ENCODE measurements at regions not wholly inside any gene's neighbourhood (a gene's known extent, or its start where the extent isn't known, plus 50 kb on each side); places are given as distances from the start of the nearest gene placed in this dataset.

GRCh38 chr5:143934821-143935220 is 122.9 kb downstream of the HMHB1 start:
- no peaks in the 10 kb centered on the region for H3K27me3 ChIP-seq (ENCODE audit: control insufficient read depth in 2 of 2, insufficient read depth in 2 of 2, low read length in 2 of 2)
- ATAC-seq (no peak), DNase-seq (no peak)
- Mint-ChIP-seq H3K9me3 (peaks cover 7 to 47% (median 23%) of the 10 kb centered on the region in 11 donors), H3K36me3 (peaks cover 0 to 17% (median 5%) of the 10 kb centered on the region in 5 donors), H3K4me3 (no peak overlapping the region), H3K27me3 (peaks cover 0 to 12% (median 5%) of the 10 kb centered on the region in 5 donors), H3K4me1 (no peaks in the 10 kb centered on the region), H3K27ac (no peak overlapping the region)
- no peaks in the 10 kb centered on the region for H3K4me1 ChIP-seq (ENCODE audit: control insufficient read depth in 2 of 2, insufficient read depth in 2 of 2, low read length in 2 of 2)
- no peaks in the 10 kb centered on the region for H3K36me3 ChIP-seq (ENCODE audit: control insufficient read depth in 2 of 3, insufficient read depth in 3 of 3, low read length in 3 of 3)
- H3K27ac ChIP-seq (ENCODE audit: low read depth, low read length) = no peak overlapping the region
- CTCF ChIA-PET = no interaction called here
- POLR2A ChIA-PET = no interaction called here
- H3K4me3 ChIP-seq (ENCODE audit: low read length) = no peak overlapping the region
- H3K9me3 ChIP-seq (ENCODE audit: control insufficient read depth in 2 of 3, low read length in 3 of 3) = no peaks in the 10 kb centered on the region
- intact Hi-C loops (cut with micrococcal nuclease) = no loop called here

DNA sequence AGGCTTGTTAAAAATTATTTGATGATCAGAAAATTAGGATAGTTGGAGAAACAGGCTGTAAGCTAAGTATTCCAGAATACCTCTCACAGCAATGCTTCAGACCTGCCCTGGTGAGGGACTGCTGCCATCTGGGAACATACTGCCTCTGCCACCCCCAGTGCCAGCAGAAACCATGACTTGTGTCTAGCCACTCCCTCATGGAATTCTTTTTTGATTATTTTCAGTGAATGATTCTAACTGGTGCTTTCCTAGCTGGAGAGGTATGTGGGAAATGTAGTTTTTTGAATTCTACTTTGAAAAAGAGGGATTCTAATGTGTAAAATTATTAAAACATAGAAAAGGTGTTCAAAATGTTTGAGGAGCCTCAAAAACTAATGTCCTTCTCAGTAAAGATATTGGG is 126.3 kb downstream of the HMHB1 start:
- Histone ChIP-seq H3K27ac (ENCODE audit: low read depth, low read length) (no peak overlapping the region), H3K36me3 (ENCODE audit: control insufficient read depth in 2 of 3, insufficient read depth in 3 of 3, low read length in 3 of 3) (no peaks in the 10 kb centered on the region), H3K27me3 (ENCODE audit: control insufficient read depth in 2 of 2, insufficient read depth in 2 of 2, low read length in 2 of 2) (no peaks in the 10 kb centered on the region), H3K9me3 (ENCODE audit: control insufficient read depth in 2 of 3, low read length in 3 of 3) (no peaks in the 10 kb centered on the region), H3K4me1 (ENCODE audit: control insufficient read depth in 2 of 2, insufficient read depth in 2 of 2, low read length in 2 of 2) (no peaks in the 10 kb centered on the region), H3K4me3 (ENCODE audit: low read length) (no peak overlapping the region)
- DNase-seq (no peak), ATAC-seq (no peak)
- Mint-ChIP-seq H3K27ac (no peak overlapping the region), H3K27me3 (peaks cover 0 to 12% (median under 1%) of the 10 kb centered on the region in 5 donors), H3K36me3 (peaks cover 0 to 14% (median 5%) of the 10 kb centered on the region in 5 donors), H3K9me3 (peaks cover 8 to 60% (median 24%) of the 10 kb centered on the region in 11 donors), H3K4me3 (no peak overlapping the region), H3K4me1 (no peaks in the 10 kb centered on the region)
- ChIA-PET CTCF (no interaction called here), POLR2A (no interaction called here)
- intact Hi-C loops (cut with micrococcal nuclease) = no loop called here

DNA sequence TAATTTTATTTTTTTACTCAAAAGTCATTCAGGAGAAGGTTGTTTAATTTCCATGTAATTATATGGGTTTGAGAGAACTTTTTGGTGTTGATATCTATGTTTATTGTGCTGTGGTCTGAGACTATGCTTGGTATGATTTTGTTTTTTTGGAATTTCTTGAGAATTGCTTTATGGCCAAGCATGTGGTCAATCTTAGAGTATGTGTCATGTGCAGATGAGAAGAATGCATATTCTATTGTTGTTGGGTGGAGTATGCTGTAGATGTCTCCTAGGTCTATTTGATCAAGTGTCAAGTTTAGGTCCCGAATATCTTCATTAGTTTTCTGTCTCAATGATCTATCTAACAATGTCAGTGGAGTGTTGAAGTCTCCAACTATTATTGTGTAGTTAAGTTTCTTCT is 134.9 kb downstream of the HMHB1 start:
- CTCF ChIA-PET = no interaction called here
- Histone ChIP-seq H3K4me3 (ENCODE audit: low read length) (no peak overlapping the region), H3K27ac (ENCODE audit: low read depth, low read length) (no peak overlapping the region), H3K36me3 (ENCODE audit: control insufficient read depth in 2 of 3, insufficient read depth in 3 of 3, low read length in 3 of 3) (no peaks in the 10 kb centered on the region), H3K4me1 (ENCODE audit: control insufficient read depth in 2 of 2, insufficient read depth in 2 of 2, low read length in 2 of 2) (no peaks in the 10 kb centered on the region), H3K27me3 (ENCODE audit: control insufficient read depth in 2 of 2, insufficient read depth in 2 of 2, low read length in 2 of 2) (no peaks in the 10 kb centered on the region), H3K9me3 (ENCODE audit: control insufficient read depth in 2 of 3, low read length in 3 of 3) (no peaks in the 10 kb centered on the region)
- ATAC-seq (no peak), DNase-seq (no peak)
- peaks cover 0 to 9% (median 0%) of the 10 kb centered on the region in 5 donors for H3K36me3 Mint-ChIP-seq
- H3K4me1 Mint-ChIP-seq = no peaks in the 10 kb centered on the region
- H3K27me3 Mint-ChIP-seq = peaks cover 0 to 9% (median 7%) of the 10 kb centered on the region in 5 donors
- H3K4me3 Mint-ChIP-seq = no peak overlapping the region
- no peak overlapping the region for H3K27ac Mint-ChIP-seq
- peaks cover 8 to 68% (median 19%) of the 10 kb centered on the region in 11 donors for H3K9me3 Mint-ChIP-seq
- intact Hi-C loops (cut with micrococcal nuclease) = no loop called here
- POLR2A ChIA-PET = no interaction called here

- no peak overlapping the region for H3K4me3 ChIP-seq (ENCODE audit: low read length)
- Mint-ChIP-seq H3K27me3 (peaks cover 0 to 9% (median 7%) of the 10 kb centered on the region in 5 donors), H3K27ac (no peak overlapping the region), H3K4me1 (no peaks in the 10 kb centered on the region), H3K4me3 (no peak overlapping the region), H3K9me3 (peaks cover 8 to 66% (median 19%) of the 10 kb centered on the region in 11 donors), H3K36me3 (peaks cover 0 to 9% (median 0%) of the 10 kb centered on the region in 5 donors)
- POLR2A ChIA-PET = no interaction called here
- no peak overlapping the region for H3K27ac ChIP-seq (ENCODE audit: low read depth, low read length)
- intact Hi-C loops (cut with micrococcal nuclease) = no loop called here
- H3K4me1 ChIP-seq (ENCODE audit: control insufficient read depth in 2 of 2, insufficient read depth in 2 of 2, low read length in 2 of 2) = no peaks in the 10 kb centered on the region
- H3K27me3 ChIP-seq (ENCODE audit: control insufficient read depth in 2 of 2, insufficient read depth in 2 of 2, low read length in 2 of 2) = no peaks in the 10 kb centered on the region
- ATAC-seq (no peak), DNase-seq (no peak)
- CTCF ChIA-PET = no interaction called here
- no peaks in the 10 kb centered on the region for H3K36me3 ChIP-seq (ENCODE audit: control insufficient read depth in 2 of 3, insufficient read depth in 3 of 3, low read length in 3 of 3)
- H3K9me3 ChIP-seq (ENCODE audit: control insufficient read depth in 2 of 3, low read length in 3 of 3) = no peaks in the 10 kb centered on the region
Measured at GRCh38 chr5:143947313-143947712, 135.4 kb downstream of the HMHB1 start.

DNA sequence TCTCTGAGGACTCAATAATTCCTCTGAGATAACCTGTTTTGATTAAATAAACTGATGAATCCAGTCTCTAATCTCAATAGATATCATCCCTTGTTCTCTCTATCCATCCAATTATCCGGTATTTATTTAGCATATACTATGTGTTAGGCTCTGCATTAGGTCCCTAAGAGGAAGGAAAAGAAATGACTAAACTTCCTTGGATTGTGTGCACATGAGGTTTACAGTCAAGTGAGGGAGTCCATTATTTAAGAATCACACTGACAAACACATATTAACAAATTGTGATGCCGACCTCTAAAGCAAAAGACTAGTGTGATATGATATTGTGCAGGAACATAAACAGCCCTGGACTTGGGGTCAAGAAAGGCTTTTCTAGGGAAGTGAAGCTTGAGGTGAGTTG is 140.8 kb downstream of the HMHB1 start:
- ATAC-seq (no peak), DNase-seq (no peak)
- CTCF ChIA-PET = interaction anchor here (0.6 kb wide), 1 partner anchor 14 kb away, joined by 6 read pairs; no protein-coding TSS in a partner anchor
- H3K9me3 Mint-ChIP-seq = peaks cover 0 to 16% (median 8%) of the 10 kb centered on the region in 11 donors
- no peak overlapping the region for H3K4me3 ChIP-seq (ENCODE audit: low read length)
- no peaks in the 10 kb centered on the region for H3K4me1 ChIP-seq (ENCODE audit: control insufficient read depth in 2 of 2, insufficient read depth in 2 of 2, low read length in 2 of 2)
- H3K27ac ChIP-seq (ENCODE audit: low read depth, low read length) = no peak overlapping the region
- no peaks in the 10 kb centered on the region for H3K4me1 Mint-ChIP-seq
- H3K27me3 Mint-ChIP-seq = peaks cover 4 to 24% (median 7%) of the 10 kb centered on the region in 5 donors
- no peak overlapping the region for H3K27ac Mint-ChIP-seq
- no peaks in the 10 kb centered on the region for H3K36me3 ChIP-seq (ENCODE audit: control insufficient read depth in 2 of 3, insufficient read depth in 3 of 3, low read length in 3 of 3)
- POLR2A ChIA-PET = no interaction called here
- peaks cover 0 to 9% (median 0%) of the 10 kb centered on the region in 5 donors for H3K36me3 Mint-ChIP-seq
- H3K4me3 Mint-ChIP-seq = no peak overlapping the region
- H3K9me3 ChIP-seq (ENCODE audit: control insufficient read depth in 2 of 3, low read length in 3 of 3) = no peaks in the 10 kb centered on the region
- intact Hi-C loops (cut with micrococcal nuclease) = no loop called here
- H3K27me3 ChIP-seq (ENCODE audit: control insufficient read depth in 2 of 2, insufficient read depth in 2 of 2, low read length in 2 of 2) = no peaks in the 10 kb centered on the region

DNA sequence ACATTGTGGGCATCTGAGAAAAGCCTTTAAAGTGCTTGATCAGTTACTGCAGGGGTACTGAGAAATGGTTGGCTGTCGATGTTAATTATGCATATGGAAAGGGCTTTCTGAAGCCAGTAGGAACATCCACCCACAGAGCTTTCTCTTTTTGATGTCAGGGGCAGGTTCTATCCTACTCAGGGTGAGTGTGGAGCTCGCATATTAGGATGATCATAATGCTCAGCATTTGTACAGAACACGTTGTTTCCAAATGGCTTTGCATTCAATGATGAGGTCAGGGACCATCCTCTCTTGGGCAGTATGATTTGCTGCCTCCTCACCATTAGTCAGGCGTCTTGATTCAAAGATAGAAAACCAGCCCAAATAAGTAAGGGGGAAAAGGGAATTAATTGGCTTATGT is 141.9 kb downstream of the HMHB1 start:
- ChIA-PET CTCF (interaction anchor here (0.6 kb wide), 1 partner anchor 154 kb away, joined by 4 read pairs; no protein-coding TSS in a partner anchor), POLR2A (no interaction called here)
- ATAC-seq = no peak
- Histone ChIP-seq H3K4me1 (ENCODE audit: control insufficient read depth in 2 of 2, insufficient read depth in 2 of 2, low read length in 2 of 2) (no peaks in the 10 kb centered on the region), H3K27ac (ENCODE audit: low read depth, low read length) (no peak overlapping the region), H3K36me3 (ENCODE audit: control insufficient read depth in 2 of 3, insufficient read depth in 3 of 3, low read length in 3 of 3) (no peaks in the 10 kb centered on the region), H3K9me3 (ENCODE audit: control insufficient read depth in 2 of 3, low read length in 3 of 3) (no peaks in the 10 kb centered on the region), H3K4me3 (ENCODE audit: low read length) (no peak overlapping the region), H3K27me3 (ENCODE audit: control insufficient read depth in 2 of 2, insufficient read depth in 2 of 2, low read length in 2 of 2) (no peaks in the 10 kb centered on the region)
- no peak overlapping the region for H3K27ac Mint-ChIP-seq
- intact Hi-C loops (cut with micrococcal nuclease) = no loop called here
- peaks cover 4 to 22% (median 7%) of the 10 kb centered on the region in 5 donors for H3K27me3 Mint-ChIP-seq
- DNase-seq = no peak
- no peaks in the 10 kb centered on the region for H3K4me1 Mint-ChIP-seq
- H3K4me3 Mint-ChIP-seq = no peak overlapping the region
- H3K9me3 Mint-ChIP-seq = peaks cover 0 to 10% (median 6%) of the 10 kb centered on the region in 11 donors
- H3K36me3 Mint-ChIP-seq = peaks cover 0 to 6% (median 0%) of the 10 kb centered on the region in 5 donors

GRCh38 chr5:143955141-143955540 is 143.2 kb downstream of the HMHB1 start:
- no peaks in the 10 kb centered on the region for H3K36me3 Mint-ChIP-seq
- H3K27me3 Mint-ChIP-seq = peaks cover 0 to 16% (median 7%) of the 10 kb centered on the region in 5 donors
- H3K4me1 ChIP-seq (ENCODE audit: control insufficient read depth in 2 of 2, insufficient read depth in 2 of 2, low read length in 2 of 2) = no peaks in the 10 kb centered on the region
- no peak overlapping the region for H3K27ac ChIP-seq (ENCODE audit: low read depth, low read length)
- H3K36me3 ChIP-seq (ENCODE audit: control insufficient read depth in 2 of 3, insufficient read depth in 3 of 3, low read length in 3 of 3) = no peaks in the 10 kb centered on the region
- H3K27ac Mint-ChIP-seq = no peak overlapping the region
- no peaks in the 10 kb centered on the region for H3K27me3 ChIP-seq (ENCODE audit: control insufficient read depth in 2 of 2, insufficient read depth in 2 of 2, low read length in 2 of 2)
- H3K4me3 Mint-ChIP-seq = no peak overlapping the region
- no peak for DNase-seq
- H3K4me3 ChIP-seq (ENCODE audit: low read length) = no peak overlapping the region
- no peaks in the 10 kb centered on the region for H3K4me1 Mint-ChIP-seq
- no peak for ATAC-seq
- CTCF ChIA-PET = no interaction called here
- POLR2A ChIA-PET = no interaction called here
- intact Hi-C loops (cut with micrococcal nuclease) = no loop called here
- H3K9me3 ChIP-seq (ENCODE audit: control insufficient read depth in 2 of 3, low read length in 3 of 3) = no peaks in the 10 kb centered on the region
- H3K9me3 Mint-ChIP-seq = peaks cover 0 to 3% (median 0%) of the 10 kb centered on the region in 11 donors

All from naive thymus-derived CD4-positive, alpha-beta T cell (primary cell).